Thoracic aorta (tissue), 2 donors: ENCODE measurements at regions not wholly inside any gene's neighbourhood (a gene's known extent, or its start where the extent isn't known, plus 50 kb on each side); places are given as distances from the start of the nearest gene placed in this dataset.

ENCODE experiments used
- ATAC-seq: fragments of 150-250 bp; one replicate; pipeline ENCODE4 v1.8.0; 2017; ENCODE audit warnings: low read depth; ENCODE audit not compliant: insufficient number of reproducible peaks, low FRiP score
- DNase-seq: peaks from one replicate; pipeline ENCODE4 v3.0.0-alpha.2; 2020; ENCODE audit warnings: low spot score
- H3K27ac ChIP-seq, 2 donors: fragments of 200-600 bp; sonication (generic); 1 replicate in 1 of 2; 2 replicates in 1 of 2; pipeline ENCODE4 v1.5.1; 2016; ENCODE audit warnings: mild to moderate bottlenecking in 2 of 2, moderate library complexity in 2 of 2
- H3K27me3 ChIP-seq: fragments of 200-600 bp; sonication (generic); replicated peaks from 2 replicates; pipeline ENCODE4 v1.6.0; 2016; ENCODE audit warnings: mild to moderate bottlenecking; ENCODE audit not compliant: insufficient read depth
- H3K36me3 ChIP-seq: fragments of 200-600 bp; sonication (generic); one replicate; pipeline ENCODE4 v1.5.1; 2016
- H3K4me1 ChIP-seq, 2 donors: fragments of 200-600 bp; sonication (generic); 1 replicate in 1 of 2; 2 replicates in 1 of 2; pipeline versions ENCODE4 v1.5.1 to v1.6.0; 2016; ENCODE audit warnings: low read depth in 2 of 2, mild to moderate bottlenecking in 1 of 2; ENCODE audit not compliant: control insufficient read depth in 1 of 2
- H3K4me3 ChIP-seq: fragments of 200-600 bp; sonication (generic); 2 replicates; pipeline ENCODE4 v1.5.1; 2016; ENCODE audit warnings: mild to moderate bottlenecking
- H3K9me3 ChIP-seq: fragments of 200-600 bp; sonication (generic); 2 replicates; pipeline ENCODE4 v1.5.1; 2016
- TF ChIP-seq, protein P1 (sequence below): fragments of 200-600 bp; sonication (generic); IDR thresholded peaks from one replicate; pipeline ENCODE4 v1.5.1; 2019; ENCODE audit warnings: antibody characterized with exemption

DNA sequence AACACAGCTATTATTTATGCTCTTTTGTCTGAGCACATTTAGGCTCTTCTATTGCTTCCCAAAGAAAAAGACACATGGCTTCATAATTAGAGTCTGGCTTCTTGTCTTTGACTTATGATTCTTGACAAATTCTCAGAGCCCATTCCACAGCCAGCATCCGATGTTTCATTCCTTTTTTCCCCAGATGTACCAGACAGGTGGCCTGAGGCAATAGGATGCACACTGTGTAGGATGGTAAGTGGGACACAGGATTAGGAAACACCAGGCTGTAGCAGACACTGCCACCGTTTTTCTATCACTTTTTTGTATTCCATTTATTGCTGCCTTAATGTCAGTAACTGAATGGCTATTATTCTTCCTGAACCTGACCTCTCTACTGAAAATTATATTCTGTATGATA is 188.9 kb upstream of the CDIN1 start:
- Histone ChIP-seq H3K27me3 (no peaks in the 10 kb centered on the region), H3K4me1 (no peaks in the 10 kb centered on the region), H3K4me3 (no peak overlapping the region), H3K9me3 (no peaks in the 10 kb centered on the region), H3K27ac (no peak overlapping the region), H3K36me3 (no peaks in the 10 kb centered on the region)
- TF ChIP-seq, protein P1, sequence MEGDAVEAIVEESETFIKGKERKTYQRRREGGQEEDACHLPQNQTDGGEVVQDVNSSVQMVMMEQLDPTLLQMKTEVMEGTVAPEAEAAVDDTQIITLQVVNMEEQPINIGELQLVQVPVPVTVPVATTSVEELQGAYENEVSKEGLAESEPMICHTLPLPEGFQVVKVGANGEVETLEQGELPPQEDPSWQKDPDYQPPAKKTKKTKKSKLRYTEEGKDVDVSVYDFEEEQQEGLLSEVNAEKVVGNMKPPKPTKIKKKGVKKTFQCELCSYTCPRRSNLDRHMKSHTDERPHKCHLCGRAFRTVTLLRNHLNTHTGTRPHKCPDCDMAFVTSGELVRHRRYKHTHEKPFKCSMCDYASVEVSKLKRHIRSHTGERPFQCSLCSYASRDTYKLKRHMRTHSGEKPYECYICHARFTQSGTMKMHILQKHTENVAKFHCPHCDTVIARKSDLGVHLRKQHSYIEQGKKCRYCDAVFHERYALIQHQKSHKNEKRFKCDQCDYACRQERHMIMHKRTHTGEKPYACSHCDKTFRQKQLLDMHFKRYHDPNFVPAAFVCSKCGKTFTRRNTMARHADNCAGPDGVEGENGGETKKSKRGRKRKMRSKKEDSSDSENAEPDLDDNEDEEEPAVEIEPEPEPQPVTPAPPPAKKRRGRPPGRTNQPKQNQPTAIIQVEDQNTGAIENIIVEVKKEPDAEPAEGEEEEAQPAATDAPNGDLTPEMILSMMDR, result no peak
- no peak for ATAC-seq
- no peak for DNase-seq

DNA sequence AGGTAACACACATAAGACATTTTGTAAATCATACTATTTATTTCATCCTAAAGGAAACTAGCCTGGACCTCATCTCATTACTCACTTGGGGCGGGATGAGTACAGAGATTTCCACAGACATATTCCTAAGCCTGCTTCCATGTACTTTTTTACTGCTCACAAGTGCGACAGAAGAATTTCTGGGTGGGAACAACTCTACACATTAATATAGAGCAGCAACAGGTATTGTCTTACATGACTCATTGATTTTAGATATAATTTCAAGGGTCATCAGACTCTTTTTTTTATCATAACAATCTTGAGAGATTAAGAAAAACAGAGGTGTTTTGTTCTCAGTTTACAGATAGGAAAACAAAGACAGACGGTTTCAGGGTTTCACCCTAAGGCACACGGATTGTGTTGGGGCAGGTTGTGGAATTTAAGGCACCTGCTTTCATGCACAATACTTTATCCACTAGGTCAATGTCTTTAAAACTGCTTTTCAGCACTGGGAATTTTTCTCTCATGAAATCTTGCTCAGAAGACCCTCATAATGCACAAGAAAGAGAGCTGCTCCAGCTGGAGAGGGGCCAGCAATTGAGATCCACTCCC is 186.7 kb upstream of the CDIN1 start:
- DNase-seq, result no peak
- no peaks in the 10 kb centered on the region for H3K27me3 ChIP-seq
- no peaks in the 10 kb centered on the region for H3K4me1 ChIP-seq
- ATAC-seq, result no peak
- H3K36me3 ChIP-seq, result no peaks in the 10 kb centered on the region
- no peak overlapping the region for H3K27ac ChIP-seq
- TF ChIP-seq, protein P1, result no peak
- H3K4me3 ChIP-seq, result no peak overlapping the region
- no peaks in the 10 kb centered on the region for H3K9me3 ChIP-seq

DNA sequence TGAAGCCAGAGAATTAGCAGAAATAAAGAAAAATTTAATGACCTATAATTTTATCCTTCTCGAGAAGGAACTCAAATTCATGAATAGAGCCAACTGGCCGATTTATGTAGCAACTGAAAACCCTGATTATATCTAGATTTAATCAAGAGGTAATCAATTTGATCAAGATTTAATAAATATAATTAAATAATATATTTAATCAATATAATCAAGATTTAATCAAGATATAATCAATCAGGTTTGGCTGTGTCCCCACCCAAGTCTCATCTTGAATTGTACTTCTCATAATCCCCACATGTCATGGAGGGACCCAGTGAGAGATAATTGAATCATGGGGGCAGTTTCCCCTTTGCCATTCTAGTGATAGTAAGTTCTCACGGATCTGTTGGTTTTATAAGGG is 181.2 kb upstream of the CDIN1 start:
- Histone ChIP-seq H3K36me3 (no peaks in the 10 kb centered on the region), H3K9me3 (no peaks in the 10 kb centered on the region), H3K4me1 (no peaks in the 10 kb centered on the region), H3K4me3 (no peak overlapping the region), H3K27me3 (no peaks in the 10 kb centered on the region), H3K27ac (no peak overlapping the region)
- DNase-seq (no peak), ATAC-seq (no peak)
- TF ChIP-seq, protein P1, result no peak

DNA sequence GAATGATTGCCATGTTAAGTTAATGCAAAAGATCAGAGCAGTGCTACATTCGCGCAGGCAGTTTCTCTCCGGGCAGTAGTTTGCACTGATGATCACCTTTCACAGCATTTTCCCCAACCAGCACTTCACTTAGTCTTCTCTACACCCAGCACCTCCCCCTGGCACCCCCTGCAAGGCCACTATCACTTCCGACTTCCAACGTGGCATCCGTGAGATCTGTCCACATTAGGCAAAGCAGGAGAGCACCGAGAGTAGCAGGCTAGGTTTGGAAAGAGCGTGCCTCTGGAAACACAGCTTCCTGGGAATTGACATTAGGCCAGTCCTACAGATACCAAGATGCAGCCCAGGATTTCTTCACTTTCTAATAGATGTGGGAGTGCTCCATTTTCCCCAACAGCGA is 180.2 kb upstream of the CDIN1 start:
- ATAC-seq (no peak), DNase-seq (no peak)
- TF ChIP-seq, protein P1, result no peak
- Histone ChIP-seq H3K4me3 (no peak overlapping the region), H3K27ac (no peak overlapping the region), H3K27me3 (no peaks in the 10 kb centered on the region), H3K36me3 (no peaks in the 10 kb centered on the region), H3K9me3 (no peaks in the 10 kb centered on the region), H3K4me1 (no peaks in the 10 kb centered on the region)

DNA sequence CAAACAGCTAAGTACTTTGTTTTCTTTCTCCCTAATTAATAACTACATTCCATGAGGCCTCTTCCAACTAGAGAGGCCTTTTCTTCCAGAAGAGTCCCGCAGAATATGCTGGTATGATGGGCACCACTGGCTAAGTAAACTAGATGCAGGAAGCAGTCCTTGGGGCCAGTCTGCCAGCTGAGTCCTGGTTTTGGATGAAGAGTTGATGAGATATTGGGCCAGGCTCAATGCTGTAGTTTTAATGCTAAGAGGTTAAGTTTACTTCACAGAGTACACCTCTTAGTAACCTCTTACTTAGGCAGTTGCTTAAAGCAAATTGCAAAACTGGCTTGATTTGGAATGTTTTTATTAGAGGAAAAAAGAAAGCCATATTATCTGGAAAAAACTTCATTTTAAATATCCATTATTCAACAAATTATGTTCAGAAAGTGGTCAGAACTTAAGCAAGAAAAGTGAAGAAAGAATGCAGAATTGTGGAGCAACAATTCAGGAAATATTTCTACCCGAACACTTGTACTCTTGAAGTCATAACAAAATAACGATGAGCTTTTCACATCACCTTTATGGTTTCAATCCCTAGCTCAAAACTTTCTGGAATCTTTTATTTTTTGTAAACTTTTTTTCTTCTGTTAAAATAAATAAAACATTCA is 178.4 kb upstream of the CDIN1 start:
- TF ChIP-seq, protein P1, result no peak
- Histone ChIP-seq H3K36me3 (no peaks in the 10 kb centered on the region), H3K4me3 (no peak overlapping the region), H3K27me3 (no peaks in the 10 kb centered on the region), H3K9me3 (no peaks in the 10 kb centered on the region), H3K4me1 (peaks cover 0 to 5% of the 10 kb centered on the region in 2 donors), H3K27ac (no peak overlapping the region)
- DNase-seq, result no peak
- no peak for ATAC-seq
